Hematopoietic multipotent progenitor cell (in vitro differentiated cells): ENCODE measurements at regions not wholly inside any gene's neighbourhood (a gene's known extent, or its start where the extent isn't known, plus 50 kb on each side); places are given as distances from the start of the nearest gene placed in this dataset.
"Not testable (repeated sequence)": the region's sequence is repeated elsewhere in the genome, so short reads cannot be mapped to it uniquely, and the experiment has no call there.

Experiments used
- DNase-seq, 3 donors: peaks; one replicate each; pipeline ENCODE4 v3.0.0-alpha.2; 2011 to 2015; ENCODE audit warnings: low read depth in 2 of 3, low spot score in 2 of 3

DNA sequence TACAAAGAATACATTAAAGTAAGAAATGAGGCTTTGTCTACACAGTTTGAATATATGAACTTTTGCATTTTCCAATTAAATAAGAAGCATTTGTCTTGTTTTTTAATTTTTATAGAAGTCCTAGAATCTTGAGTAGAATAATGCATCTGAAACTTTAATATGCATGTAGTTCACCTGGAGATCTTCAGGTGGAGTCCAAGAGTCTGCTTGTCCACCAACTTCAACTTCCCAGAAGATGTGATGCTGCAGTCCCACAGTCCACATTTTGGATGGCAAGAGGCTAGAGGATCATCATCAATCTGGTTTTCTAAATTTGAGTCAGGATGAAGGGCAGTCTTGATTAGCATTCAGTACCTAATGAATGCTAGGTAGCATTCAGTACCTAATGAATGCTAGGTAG, 357.6 kb upstream of the SOX2 start:
- DNase-seq = no peak

DNA sequence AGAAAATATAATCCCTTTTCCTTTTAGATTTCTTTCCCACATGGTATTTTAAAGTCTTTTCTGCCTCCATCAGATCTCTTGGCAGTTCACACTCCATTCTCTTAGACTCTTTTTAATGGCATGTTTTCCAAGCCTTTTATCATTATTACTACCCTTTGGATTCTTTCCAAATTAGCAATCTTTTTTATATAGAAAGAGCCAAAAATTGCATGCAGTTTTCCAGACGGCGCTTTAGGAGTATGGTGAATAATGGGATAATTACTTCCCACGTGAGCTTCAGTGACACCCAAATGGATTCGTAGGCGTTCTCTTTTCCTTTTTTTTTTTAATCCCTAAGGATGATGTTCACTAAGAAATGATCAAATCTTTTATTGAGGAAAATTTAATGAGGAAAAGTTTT, 354.8 kb upstream of the DNAJC19 start:
- DNase-seq = no peak

DNA sequence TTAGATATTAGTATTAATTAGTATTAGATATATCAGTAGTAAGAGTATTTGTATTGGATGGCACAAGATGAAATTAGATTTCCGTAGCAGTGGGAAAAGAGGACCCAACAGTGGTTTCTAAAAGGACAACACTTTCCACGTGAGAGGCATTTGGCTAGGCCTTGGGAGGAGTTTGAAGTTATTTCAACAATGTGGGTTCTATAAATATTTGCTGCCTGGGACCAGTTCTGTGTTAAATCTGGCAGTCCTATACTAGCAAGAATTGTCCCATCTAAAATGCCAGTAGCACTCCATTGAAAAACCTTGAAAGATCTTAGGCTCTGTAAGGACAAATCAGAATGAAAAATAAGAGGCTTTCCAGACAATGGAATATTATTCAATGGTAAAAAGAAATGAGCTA, 347.1 kb upstream of the DNAJC19 start:
- no peak for DNase-seq

DNA sequence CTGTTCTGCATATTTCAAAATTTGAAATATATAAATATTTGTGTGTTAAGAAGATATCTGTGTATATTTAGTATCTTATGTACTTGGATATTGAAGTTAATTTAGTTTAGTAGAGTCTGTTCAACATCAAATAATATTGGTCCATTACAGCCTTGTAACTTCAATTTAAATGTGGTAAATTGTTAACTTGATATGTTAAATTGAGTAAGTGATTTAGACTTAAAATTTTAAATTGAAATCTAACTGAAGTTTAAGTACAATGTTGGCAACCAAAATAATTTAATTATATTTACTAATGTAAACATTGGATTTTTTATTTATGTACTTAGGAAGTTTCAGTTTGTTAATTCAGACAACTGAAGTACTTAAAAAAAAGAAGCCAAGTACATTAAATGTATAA, 343.9 kb upstream of the DNAJC19 start:
- no peak for DNase-seq

DNA sequence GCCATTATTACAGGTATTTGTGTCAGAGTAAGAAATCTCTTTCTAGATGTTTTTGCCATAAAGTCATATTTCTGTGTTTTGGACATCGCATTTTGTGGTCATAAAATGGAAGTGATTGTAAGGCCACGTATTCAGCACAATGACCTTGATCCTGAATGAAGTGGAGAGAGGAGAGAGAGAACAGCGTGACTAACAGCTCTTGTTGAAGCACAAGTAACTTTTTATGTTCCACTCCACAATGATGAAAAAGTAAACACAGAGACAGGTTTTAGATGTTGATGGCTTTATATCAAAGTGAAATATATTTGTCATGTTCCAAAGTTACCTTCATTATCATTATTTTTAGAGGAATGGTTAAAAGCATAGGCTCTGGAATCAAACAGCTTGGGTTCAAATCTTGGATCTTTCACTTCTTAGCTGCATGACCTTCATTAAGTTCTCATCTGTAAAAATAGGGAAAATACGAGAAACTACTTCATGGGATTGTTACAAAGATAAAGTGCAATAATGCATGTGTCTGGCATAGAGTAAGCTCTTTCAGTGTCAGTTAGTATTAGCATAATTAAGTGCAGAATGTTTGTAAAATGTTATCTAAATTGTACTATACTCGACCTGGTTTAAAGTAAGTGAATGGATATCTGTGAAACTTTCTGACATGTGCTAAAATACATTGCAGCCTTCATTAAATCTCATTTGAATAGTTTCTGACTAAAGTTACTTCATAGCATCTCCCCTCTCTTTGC, 341.5 kb upstream of the DNAJC19 start:
- no peak for DNase-seq

DNA sequence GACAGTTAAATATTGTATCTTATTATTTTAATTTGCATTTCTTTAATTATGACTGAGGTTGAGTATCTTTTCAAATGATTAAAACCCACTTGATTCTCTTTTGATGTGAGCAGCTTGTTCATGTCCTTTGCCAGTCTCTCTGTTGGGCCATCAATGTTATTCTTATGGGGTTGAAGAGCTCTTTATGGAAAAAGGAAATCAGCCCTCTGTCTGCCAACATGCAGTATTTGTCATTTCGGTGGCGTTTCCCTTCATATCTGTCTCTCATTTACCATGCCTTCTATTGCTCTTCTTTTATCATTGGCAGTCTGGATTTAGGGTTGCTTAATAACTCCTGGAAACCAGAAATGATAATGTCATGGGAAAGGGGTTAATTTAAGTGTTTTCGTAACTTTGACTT, 340.7 kb upstream of the DNAJC19 start:
- DNase-seq = no peak

DNA sequence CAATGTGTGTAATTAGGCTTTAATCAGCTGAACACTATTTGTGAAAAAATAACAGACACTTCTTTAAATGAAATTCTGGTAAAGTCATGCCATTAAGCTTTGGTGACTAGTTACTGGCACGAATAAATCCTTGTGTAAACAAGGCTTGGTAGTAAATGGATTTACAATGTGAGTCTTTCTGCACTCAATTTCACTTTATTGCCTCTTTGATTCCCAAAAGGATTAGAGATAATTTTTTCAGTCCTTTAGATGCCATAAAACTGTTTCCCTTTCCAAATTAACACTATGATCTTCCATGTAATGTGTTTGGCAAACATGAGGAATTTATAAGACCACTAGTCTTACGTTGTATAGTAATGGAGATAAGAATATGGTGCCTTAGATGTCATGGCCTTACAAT, 339.5 kb upstream of the DNAJC19 start:
- DNase-seq = no peak

DNA sequence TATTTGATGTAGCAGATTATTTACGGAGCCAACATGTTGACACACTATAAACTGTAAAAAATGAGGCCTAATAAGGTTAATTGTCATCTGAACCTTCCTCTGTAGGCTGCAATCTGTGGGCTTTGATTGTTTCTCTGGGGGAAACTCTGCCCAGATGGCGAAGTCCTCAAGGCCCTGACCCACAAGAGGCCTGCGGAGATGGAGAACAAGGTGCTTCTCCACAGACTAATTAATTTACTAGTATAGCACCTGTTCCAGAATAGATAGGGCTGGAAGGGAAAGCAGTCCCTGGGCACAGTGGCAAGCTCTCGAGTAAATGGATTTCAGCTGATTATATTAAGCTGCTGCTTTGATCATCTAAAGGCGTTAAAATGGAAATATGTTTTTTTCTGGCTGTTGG, 338.8 kb upstream of the DNAJC19 start:
- no peak for DNase-seq

DNA sequence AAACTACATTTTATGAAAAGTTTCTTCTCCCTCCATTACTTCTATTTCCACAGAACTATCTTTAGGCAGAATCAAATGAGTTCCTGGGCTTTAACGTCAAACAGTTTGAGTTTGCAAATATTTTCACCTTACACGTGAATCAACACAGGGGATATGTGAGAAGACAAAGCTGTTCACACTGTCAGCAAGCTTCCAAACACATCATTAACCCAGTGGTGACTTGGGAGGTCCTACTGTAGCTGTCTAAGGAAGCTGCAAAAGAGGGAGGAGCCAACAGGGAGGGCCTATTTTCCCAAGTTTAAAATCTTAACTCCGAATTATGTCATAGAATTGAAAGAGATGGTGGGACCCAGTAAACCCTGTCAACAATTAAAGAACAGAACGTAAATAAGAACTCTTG, 337.8 kb upstream of the DNAJC19 start:
- no peak for DNase-seq

DNA sequence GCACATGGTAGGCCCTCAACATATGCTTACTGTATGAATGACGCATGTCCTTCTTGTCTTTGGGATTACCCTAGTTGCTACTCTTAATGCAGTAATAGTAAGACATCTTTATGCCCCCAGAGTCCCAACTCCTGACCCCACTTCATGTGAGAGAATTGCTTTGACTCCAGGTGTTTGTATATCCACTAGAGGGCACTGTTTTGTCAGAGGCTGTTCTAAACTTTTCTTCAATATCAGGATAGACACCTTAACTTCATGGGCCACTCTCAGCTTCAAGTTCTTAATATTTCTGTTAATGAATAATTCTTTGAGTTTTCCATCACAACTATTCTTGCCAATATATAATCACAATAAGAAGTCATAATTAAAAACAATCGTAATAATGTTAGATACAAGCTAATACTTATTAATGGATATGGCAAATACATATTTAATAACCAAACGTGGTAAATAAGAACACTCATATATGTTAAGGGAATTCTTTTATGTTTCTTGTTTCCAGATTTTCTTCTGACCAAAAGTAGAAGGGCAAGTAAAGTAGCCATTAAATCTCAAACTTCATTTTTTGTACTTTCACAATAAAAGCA, 337.2 kb upstream of the DNAJC19 start:
- peak in 2 of 3 donors; percentile 17 to 43 for DNase-seq

DNA sequence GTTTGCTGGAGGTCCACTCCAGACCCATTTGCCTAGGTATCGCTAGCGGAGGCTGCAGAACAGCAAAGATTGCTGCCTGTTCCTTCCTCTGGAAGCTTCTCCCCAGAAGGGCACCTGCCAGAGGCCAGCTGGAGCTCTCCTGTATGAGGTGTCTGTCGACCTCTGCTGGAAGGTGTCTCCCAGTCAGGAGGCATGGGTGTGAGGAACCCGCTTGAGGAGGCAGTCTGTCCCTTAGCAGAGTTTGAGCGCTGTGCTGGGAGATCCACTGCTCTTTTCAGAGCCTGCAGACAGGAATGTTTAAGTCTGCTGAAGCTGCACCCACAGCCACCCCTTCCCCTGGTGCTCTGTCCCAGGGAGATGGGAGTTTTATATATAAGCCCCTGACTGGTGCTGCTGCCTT, 335.0 kb upstream of the DNAJC19 start:
- not testable (repeated sequence) for DNase-seq

DNA sequence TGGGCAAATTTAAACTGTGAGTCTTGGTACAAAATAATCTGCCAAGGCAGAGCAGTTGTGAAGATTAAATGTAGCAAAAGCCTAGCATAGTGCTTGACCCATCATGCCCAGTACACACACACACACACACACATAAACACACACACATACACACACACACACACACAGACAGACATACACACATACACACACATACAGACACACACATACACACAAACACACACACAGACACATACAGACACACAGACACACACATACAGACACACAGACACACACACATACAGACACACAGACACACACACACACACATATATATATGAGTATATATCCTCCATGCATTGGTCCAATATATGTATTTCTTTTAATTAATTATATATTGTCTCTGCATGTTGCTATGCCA, 328.8 kb upstream of the DNAJC19 start:
- DNase-seq = no peak

DNA sequence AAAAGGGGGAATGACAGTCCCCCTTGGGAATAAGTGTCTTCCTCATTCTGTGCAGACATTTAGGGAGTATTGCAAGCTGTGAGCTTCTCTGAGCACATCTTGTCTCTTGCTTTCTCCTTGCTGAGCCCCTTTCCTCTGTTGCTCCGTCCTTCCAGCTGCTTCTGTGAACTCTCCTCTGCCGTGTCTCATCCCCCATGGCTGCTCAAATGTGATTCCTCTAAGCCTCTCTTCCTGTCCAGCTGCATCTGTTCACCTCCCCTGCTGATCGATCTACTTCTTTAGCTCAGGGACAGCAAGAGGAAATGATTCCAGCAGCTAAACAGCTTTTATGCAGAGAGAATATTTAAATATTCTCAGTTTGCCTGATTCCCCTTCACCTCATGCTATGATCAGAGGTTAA, 328.0 kb upstream of the DNAJC19 start:
- DNase-seq = no peak

DNA sequence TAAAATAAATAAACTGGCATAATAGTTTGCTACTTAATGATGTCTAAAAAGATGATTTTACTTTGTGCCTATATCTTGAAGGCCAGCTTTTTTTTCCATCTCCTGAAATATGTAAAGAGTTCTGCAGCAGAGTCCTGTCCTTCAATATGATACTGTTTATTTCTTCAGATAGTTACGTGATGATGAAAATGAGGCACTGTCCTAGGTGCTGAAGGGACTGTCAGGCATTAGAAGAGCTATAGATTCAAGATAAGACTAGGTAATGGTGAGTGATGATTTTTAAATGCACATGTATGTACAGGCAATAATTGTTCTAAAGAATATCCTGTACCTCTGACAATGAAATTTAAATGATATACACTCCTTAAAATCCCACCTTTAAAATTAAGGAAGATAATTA, 326.9 kb upstream of the DNAJC19 start:
- peak in 1 of 3 donors; percentile 28 for DNase-seq

DNA sequence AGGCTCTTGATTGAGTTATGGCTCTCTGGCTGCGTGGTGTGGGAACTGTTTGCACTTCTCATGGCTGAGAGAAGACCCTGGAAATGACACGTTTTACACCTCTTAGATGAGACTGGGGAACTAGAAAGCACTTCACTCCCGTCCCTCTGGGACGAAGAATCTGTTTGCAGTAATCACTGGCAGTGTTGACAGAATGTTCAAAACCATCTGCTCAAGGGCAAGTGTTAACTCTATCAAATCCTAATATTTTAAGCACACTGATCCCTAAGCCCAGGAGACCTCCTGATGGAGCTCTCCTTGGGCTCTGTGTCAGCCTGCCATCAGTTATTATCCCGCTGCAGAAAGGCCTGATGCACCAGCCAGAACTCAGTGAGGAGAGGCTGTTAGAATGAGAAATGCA, 323.8 kb upstream of the DNAJC19 start:
- no peak for DNase-seq

DNA sequence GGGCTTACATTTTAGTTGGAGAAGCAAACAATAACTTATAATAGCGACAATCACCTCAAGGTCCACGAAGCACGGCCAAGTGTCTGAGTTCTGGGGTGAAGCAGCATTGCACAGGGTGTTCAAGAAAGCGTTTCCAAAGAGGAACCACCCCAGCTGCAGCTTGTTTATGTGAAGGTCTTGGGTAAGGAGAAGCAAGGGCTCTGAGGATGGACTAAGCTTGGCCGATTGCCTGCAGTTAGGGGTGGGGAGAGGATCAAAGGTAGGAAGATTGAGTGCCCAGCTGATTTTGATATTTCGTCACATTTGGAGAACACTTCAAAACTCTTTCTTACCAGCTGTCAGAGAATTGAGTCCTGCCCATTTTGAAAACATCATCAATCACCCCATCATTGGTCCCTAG, 321.6 kb upstream of the DNAJC19 start:
- DNase-seq = no peak

DNA sequence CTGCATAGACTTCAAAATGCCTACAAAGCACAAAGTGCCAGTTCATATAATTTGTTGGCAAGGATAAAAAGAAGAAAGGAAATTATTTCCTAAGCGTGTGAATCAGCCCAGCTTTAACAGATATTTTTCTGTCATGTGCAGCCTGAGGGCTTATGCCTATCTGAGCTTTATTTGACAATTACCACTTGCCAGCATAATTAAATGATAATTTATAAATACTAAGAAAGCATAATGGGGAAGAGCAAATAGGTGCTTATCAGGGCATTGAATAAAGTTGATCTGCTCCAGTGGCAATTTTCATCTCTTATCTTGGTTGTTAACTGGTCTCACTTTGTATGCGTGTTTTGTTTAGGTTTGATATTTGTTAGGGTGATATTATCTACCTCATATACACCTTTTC, 313.4 kb upstream of the DNAJC19 start:
- no peak for DNase-seq

DNA sequence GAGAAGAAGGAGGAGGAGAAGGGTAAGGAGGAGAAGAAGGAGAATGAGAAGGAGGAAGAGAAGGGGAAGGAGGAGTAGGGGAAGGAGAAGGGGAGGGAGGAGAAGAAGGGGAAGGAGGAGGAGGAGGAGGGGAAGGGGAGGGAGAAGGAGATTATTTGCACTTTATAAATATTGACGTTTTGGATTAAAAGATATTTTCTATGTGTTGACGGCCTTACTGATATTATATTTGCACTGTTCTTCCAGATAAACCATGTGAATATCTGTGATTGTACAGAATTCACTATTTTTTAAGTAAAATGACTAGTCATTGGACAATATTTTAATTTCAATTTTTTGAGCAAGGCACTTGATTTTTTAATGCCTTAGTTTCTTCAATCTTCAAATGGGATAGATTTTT, 310.5 kb upstream of the DNAJC19 start:
- no peak for DNase-seq

DNA sequence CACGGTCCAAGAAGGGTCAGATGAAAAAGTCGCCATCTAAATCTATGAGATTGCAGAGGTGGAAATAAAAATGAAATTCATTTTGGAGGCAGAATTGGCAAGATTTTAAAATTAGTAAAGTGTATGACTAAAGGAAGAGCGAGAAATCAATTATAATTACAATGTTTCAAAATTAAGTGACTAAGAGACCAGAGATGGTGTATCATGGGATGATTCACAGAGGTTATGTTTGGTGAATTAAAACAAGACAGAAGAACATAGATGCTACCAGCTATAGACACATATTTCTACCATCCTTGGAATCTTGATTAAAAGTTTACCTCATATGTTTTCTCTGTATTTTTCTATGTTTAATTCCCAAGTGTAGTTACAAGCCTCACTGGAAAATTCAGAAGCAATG, 308.9 kb upstream of the DNAJC19 start:
- DNase-seq = no peak

DNA sequence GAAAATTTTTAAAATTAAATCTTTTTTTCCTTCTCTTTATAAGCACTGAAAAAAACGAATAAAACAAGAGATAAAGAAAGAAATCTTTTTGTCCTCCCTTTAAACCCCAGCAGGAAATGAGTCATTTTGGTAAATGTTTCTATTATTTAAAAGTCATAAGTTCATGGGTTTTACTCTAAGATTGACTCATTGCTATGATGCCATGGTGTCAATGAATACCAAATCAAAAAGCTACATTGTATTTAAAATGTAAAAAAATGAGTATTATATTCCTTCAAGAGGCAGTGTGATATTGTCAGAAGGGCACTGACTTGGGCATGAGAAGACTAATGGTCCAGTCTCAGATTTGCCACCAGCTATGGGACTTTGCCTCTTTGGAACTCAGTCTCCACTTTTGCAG, 303.4 kb upstream of the DNAJC19 start:
- no peak for DNase-seq

DNA sequence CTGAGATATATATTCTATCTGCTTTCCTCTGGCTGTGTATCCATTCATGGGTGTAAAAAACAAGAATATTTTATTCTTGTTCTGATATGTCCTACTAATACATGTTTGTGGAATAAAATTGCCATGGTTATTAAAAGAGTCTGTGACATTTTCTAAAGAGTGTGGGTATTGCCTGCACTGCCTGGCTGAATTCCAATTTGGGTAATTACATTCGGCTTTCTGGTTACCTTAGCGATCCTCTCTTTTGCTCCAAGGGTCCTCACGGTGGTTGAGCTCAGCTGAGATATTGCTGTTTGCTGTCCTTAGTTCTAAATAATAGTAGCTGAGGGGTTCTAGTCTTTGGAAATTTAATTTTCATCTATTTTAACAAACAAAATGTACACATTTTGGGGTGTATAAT, 301.4 kb upstream of the DNAJC19 start:
- no peak for DNase-seq

DNA sequence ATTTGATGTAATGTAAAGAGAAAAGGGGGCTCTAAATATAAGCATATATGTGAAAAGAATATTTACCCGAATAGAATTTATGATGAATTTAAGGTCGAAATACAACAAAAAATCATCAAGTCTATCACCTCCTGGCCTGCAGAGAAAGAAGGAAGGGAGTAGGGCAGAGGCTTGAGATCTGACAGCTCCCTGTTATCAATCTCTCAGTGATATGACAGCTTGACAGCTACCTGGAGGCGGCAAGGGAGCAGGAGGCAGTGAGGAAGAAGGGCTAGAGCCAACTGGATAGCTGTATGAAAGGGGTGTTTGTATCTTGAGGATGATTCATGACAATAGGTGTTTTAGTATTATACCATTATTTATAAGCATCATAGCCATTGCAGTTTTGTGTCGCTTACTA, 299.8 kb upstream of the DNAJC19 start:
- DNase-seq = no peak

DNA sequence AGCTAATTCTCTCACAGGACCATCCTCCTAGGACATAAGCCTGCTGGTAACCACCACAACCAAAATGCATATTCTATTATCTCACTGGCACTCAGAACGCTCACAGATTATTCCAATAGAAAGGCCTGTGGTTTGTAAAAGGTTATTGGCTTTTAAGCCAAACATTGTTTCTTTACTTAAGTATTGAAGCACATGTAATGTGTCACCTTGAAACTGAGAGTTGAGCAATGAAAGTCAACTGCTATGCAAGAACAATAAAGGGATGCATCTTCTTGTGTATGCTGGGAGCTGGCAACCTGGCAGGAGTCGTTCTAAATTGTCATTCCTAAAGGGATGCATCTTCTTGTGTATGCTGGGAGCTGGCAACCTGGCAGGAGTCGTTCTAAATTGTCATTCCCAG, 298.6 kb upstream of the DNAJC19 start:
- DNase-seq = no peak
